ENCODE measurements at regions not wholly inside any gene's neighbourhood (a gene's known extent, or its start where the extent isn't known, plus 50 kb on each side); places are given as distances from the start of the nearest gene placed in this dataset.

DNA sequence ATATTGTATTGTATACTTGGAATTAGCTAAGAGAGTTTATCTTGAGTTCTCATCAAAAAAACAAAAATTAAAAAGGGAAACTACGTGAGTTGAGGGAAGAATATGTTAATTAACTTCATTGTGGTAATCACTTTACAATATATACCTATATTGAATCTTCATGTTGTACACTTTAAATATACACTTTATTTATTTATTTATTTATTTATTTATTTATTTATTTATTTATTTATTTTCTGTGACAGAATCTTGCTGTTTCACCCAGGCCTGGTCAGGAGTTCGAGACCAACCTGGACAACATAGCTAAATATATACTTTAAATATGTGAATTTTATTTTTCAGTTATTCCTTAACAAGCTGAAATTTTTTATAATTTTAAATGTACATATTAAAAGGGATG lies 74.1 kb downstream of the VIP start:
- TF ChIP-seq, protein P1, sequence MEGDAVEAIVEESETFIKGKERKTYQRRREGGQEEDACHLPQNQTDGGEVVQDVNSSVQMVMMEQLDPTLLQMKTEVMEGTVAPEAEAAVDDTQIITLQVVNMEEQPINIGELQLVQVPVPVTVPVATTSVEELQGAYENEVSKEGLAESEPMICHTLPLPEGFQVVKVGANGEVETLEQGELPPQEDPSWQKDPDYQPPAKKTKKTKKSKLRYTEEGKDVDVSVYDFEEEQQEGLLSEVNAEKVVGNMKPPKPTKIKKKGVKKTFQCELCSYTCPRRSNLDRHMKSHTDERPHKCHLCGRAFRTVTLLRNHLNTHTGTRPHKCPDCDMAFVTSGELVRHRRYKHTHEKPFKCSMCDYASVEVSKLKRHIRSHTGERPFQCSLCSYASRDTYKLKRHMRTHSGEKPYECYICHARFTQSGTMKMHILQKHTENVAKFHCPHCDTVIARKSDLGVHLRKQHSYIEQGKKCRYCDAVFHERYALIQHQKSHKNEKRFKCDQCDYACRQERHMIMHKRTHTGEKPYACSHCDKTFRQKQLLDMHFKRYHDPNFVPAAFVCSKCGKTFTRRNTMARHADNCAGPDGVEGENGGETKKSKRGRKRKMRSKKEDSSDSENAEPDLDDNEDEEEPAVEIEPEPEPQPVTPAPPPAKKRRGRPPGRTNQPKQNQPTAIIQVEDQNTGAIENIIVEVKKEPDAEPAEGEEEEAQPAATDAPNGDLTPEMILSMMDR (IDR thresholded peaks at IDR 0.05), result no peak
- no peak for TF ChIP-seq POLR2A (IDR thresholded peaks at IDR 0.05)

Measured in transverse colon (tissue), 3 donors.